ENCODE measurements at regions not wholly inside any gene's neighbourhood (a gene's known extent, or its start where the extent isn't known, plus 50 kb on each side); places are given as distances from the start of the nearest gene placed in this dataset.

- no peak for DNase-seq (ENCODE audit: low spot score)
These were observed 81.7 kb upstream of the ARHGAP24 start for GRCh38 chr4:85393201-85393600.

- DNase-seq (ENCODE audit: low spot score): no peak
These were observed 76.7 kb upstream of the ARHGAP24 start for GRCh38 chr4:85398276-85398675.

- no peak for DNase-seq (ENCODE audit: low spot score)
These were observed 75.7 kb upstream of the ARHGAP24 start for GRCh38 chr4:85399270-85399669.

- no peak for DNase-seq (ENCODE audit: low spot score)
These were observed 72.6 kb upstream of the ARHGAP24 start for GRCh38 chr4:85402371-85402770.

GRCh38 chr4:85406185-85406584 is 68.8 kb upstream of the ARHGAP24 start:
- DNase-seq (ENCODE audit: low spot score): no peak

GRCh38 chr4:85407546-85407945 is 67.4 kb upstream of the ARHGAP24 start:
- no peak for DNase-seq (ENCODE audit: low spot score)

- no peak for DNase-seq (ENCODE audit: low spot score)
These were observed 66.6 kb upstream of the ARHGAP24 start for GRCh38 chr4:85408301-85408700.

GRCh38 chr4:85409251-85409650 is 65.7 kb upstream of the ARHGAP24 start:
- no peak for DNase-seq (ENCODE audit: low spot score)

- no peak for DNase-seq (ENCODE audit: low spot score)
These were observed 63.6 kb upstream of the ARHGAP24 start for GRCh38 chr4:85411386-85411785.

- no peak for DNase-seq (ENCODE audit: low spot score)
These were observed 60.0 kb upstream of the ARHGAP24 start for GRCh38 chr4:85414972-85415371.

GRCh38 chr4:85416094-85416493 is 58.9 kb upstream of the ARHGAP24 start:
- no peak for DNase-seq (ENCODE audit: low spot score)

- no peak for DNase-seq (ENCODE audit: low spot score)
These were observed 55.8 kb upstream of the ARHGAP24 start for GRCh38 chr4:85419103-85419502.

GRCh38 chr4:85420831-85421230 is 54.1 kb upstream of the ARHGAP24 start:
- DNase-seq (ENCODE audit: low spot score): no peak

- no peak for DNase-seq (ENCODE audit: low spot score)
These were observed 51.5 kb upstream of the ARHGAP24 start for GRCh38 chr4:85423431-85423830.
